DND-41 (cell line): ENCODE measurements at regions not wholly inside any gene's neighbourhood (a gene's known extent, or its start where the extent isn't known, plus 50 kb on each side); places are given as distances from the start of the nearest gene placed in this dataset.

Experiments
- ATAC-seq: fragments of 200-7000 bp; cut with Tn5 transposase; 3 replicates; pipeline ENCODE4 v1.9.1; 2021; ENCODE audit warnings: low read depth; ENCODE audit not compliant: insufficient read depth
- DNase-seq: peaks from one replicate; pipeline ENCODE4 v3.0.0-alpha.2; 2020
- H2AFZ ChIP-seq: 2 replicates; pipeline ENCODE4 v1.6.0; 2012; ENCODE audit warnings: low read depth, low read length
- H3K27ac ChIP-seq: 2 replicates; pipeline ENCODE4 v1.5.1; 2012; ENCODE audit warnings: low read length, inconsistent platforms
- H3K27me3 ChIP-seq: fragments of 200-600 bp; sonication (generic); 2 replicates; pipeline ENCODE4 v1.6.0; 2012; ENCODE audit warnings: low read length, mild to moderate bottlenecking, inconsistent platforms; ENCODE audit not compliant: insufficient read depth, poor library complexity
- H3K36me3 ChIP-seq: 2 replicates; pipeline ENCODE4 v1.5.1; 2012; ENCODE audit warnings: low read length, inconsistent platforms; ENCODE audit not compliant: insufficient read depth
- H3K4me1 ChIP-seq: 2 replicates; pipeline ENCODE4 v1.5.1; 2012; ENCODE audit warnings: mild to moderate bottlenecking, low read length; ENCODE audit not compliant: insufficient read depth
- H3K4me2 ChIP-seq: 2 replicates; pipeline ENCODE4 v1.6.0; 2012; ENCODE audit warnings: mild to moderate bottlenecking, moderate library complexity, low read length, inconsistent platforms; ENCODE audit not compliant: insufficient read depth
- H3K4me3 ChIP-seq, 2 experiments: fragments of 200-600 bp in 1 of 2; shearing (Covaris generic) in 1 of 2; 2 replicates each; pipeline ENCODE4 v1.5.1; 2012 to 2016; ENCODE audit warnings: inconsistent platforms in 2 of 2, low read length in 2 of 2, mild to moderate bottlenecking in 2 of 2, low read depth in 1 of 2, moderate library complexity in 1 of 2
- H3K79me2 ChIP-seq: 2 replicates; pipeline ENCODE4 v1.6.0; 2012; ENCODE audit warnings: low read length, inconsistent platforms; ENCODE audit not compliant: insufficient read depth
- H3K9ac ChIP-seq: 2 replicates; pipeline ENCODE4 v1.6.0; 2012; ENCODE audit warnings: low read depth, mild to moderate bottlenecking, inconsistent platforms, low read length, moderate library complexity
- H3K9me3 ChIP-seq: 2 replicates; pipeline ENCODE4 v1.5.1; 2012; ENCODE audit warnings: low read length, moderate library complexity, mild to moderate bottlenecking, inconsistent platforms; ENCODE audit not compliant: insufficient read depth, severe bottlenecking
- H4K20me1 ChIP-seq: 2 replicates; pipeline ENCODE4 v1.6.0; 2012; ENCODE audit warnings: low read length; ENCODE audit not compliant: insufficient read depth
- CTCF ChIP-seq: IDR thresholded peaks from 2 replicates; pipeline ENCODE4 v1.5.1; 2012; ENCODE audit warnings: borderline replicate concordance, low read length, moderate library complexity, mild to moderate bottlenecking; ENCODE audit not compliant: poor library complexity, severe bottlenecking; ENCODE audit errors: extremely low read depth
- EZH2 ChIP-seq: IDR thresholded peaks from 3 replicates; pipeline ENCODE4 v1.6.1; 2012; ENCODE audit warnings: borderline replicate concordance, low read depth, mild to moderate bottlenecking, moderate library complexity, low read length, inconsistent platforms; ENCODE audit not compliant: severe bottlenecking

- no peaks in the 10 kb centered on the region for H3K4me1 ChIP-seq
- TF ChIP-seq CTCF (no peak), EZH2 (no peak)
- no peaks in the 10 kb centered on the region for H3K9me3 ChIP-seq
- no peak overlapping the region for H3K27ac ChIP-seq
- no peak overlapping the region for H3K4me2 ChIP-seq
- no peak overlapping the region for H2AFZ ChIP-seq
- no peak overlapping the region for H3K4me3 ChIP-seq
- no peaks in the 10 kb centered on the region for H4K20me1 ChIP-seq
- no peaks in the 10 kb centered on the region for H3K27me3 ChIP-seq
- H3K36me3 ChIP-seq, result no peaks in the 10 kb centered on the region
- ATAC-seq (no peak), DNase-seq (no peak)
- no peak overlapping the region for H3K9ac ChIP-seq
- no peaks in the 10 kb centered on the region for H3K79me2 ChIP-seq
Measured at GRCh38 chr6:82775361-82775760, 290.3 kb downstream of the UBE3D start.

GRCh38 chr6:82775981-82776380 lies 289.7 kb downstream of the UBE3D start:
- H3K4me1 ChIP-seq, result no peaks in the 10 kb centered on the region
- no peak overlapping the region for H2AFZ ChIP-seq
- ATAC-seq, result no peak
- H3K27ac ChIP-seq, result no peak overlapping the region
- no peaks in the 10 kb centered on the region for H3K79me2 ChIP-seq
- H3K4me2 ChIP-seq, result no peak overlapping the region
- no peak for DNase-seq
- no peak overlapping the region for H3K4me3 ChIP-seq
- H3K36me3 ChIP-seq, result no peaks in the 10 kb centered on the region
- no peaks in the 10 kb centered on the region for H3K27me3 ChIP-seq
- H3K9me3 ChIP-seq, result no peaks in the 10 kb centered on the region
- no peak overlapping the region for H3K9ac ChIP-seq
- TF ChIP-seq CTCF (no peak), EZH2 (no peak)
- H4K20me1 ChIP-seq, result no peaks in the 10 kb centered on the region

GRCh38 chr6:82779041-82779440 lies 286.6 kb downstream of the UBE3D start:
- no peak for ATAC-seq
- no peak overlapping the region for H2AFZ ChIP-seq
- H3K4me3 ChIP-seq, result no peak overlapping the region
- no peaks in the 10 kb centered on the region for H3K36me3 ChIP-seq
- H3K4me2 ChIP-seq, result no peak overlapping the region
- no peak overlapping the region for H3K27ac ChIP-seq
- H3K4me1 ChIP-seq, result no peaks in the 10 kb centered on the region
- no peak for TF ChIP-seq EZH2
- no peak for DNase-seq
- H3K9ac ChIP-seq, result no peak overlapping the region
- H3K79me2 ChIP-seq, result no peaks in the 10 kb centered on the region
- no peaks in the 10 kb centered on the region for H3K9me3 ChIP-seq
- no peaks in the 10 kb centered on the region for H3K27me3 ChIP-seq
- no peaks in the 10 kb centered on the region for H4K20me1 ChIP-seq

- Histone ChIP-seq H3K4me1 (no peaks in the 10 kb centered on the region), H3K36me3 (no peaks in the 10 kb centered on the region), H2AFZ (no peak overlapping the region), H3K9ac (no peak overlapping the region), H4K20me1 (no peaks in the 10 kb centered on the region), H3K79me2 (no peaks in the 10 kb centered on the region), H3K27me3 (no peaks in the 10 kb centered on the region), H3K4me2 (no peak overlapping the region), H3K27ac (no peak overlapping the region), H3K9me3 (no peaks in the 10 kb centered on the region), H3K4me3 (no peak overlapping the region)
- ATAC-seq (no peak), DNase-seq (no peak)
- TF ChIP-seq EZH2 (no peak), CTCF (no peak)
Measured at GRCh38 chr6:82780334-82780733, 285.3 kb downstream of the UBE3D start.
